ENCODE measurements at regions not wholly inside any gene's neighbourhood (a gene's known extent, or its start where the extent isn't known, plus 50 kb on each side); places are given as distances from the start of the nearest gene placed in this dataset.

DNA sequence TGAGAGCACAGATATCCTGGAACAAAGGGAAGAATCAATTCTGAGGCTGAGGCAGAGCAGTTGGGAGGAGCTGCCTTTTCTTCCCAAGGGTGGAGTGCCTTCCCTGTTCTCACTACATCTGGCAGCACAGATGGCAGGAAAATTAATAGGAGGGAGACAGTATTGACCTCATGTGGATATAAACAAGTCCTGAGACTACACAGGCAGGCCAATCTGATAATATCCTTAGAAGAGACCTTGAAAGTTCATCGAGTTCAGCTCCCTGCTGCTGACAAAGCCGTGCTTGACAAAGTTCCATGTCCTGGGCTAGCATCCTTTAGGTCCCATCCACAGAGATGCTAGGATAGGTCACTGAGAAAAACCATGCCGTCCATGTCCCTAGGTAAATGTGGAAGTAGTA is 1451.5 kb downstream of the EFNB2 start:
- no peak overlapping the region for H3K9ac ChIP-seq
- no peak overlapping the region for H3K4me2 ChIP-seq (ENCODE audit: unreplicated experiment)
- no peaks in the 10 kb centered on the region for H3F3A ChIP-seq (ENCODE audit: insufficient read depth)
- H2AFZ ChIP-seq = no peak overlapping the region
- H3K4me1 ChIP-seq (ENCODE audit: insufficient read depth) = no peaks in the 10 kb centered on the region
- WGBS, 2 experiments (ENCODE audit: low coverage in 1 of 2, low lambda C conversion rate in 2 of 2, missing lambda C conversion rate in 2 of 2) = 6% methylated on average over 3 of the region's 3 CpGs
- no peaks in the 10 kb centered on the region for H3K79me2 ChIP-seq (ENCODE audit: insufficient read depth)
- no peaks in the 10 kb centered on the region for H4K20me1 ChIP-seq (ENCODE audit: insufficient read depth)
- H3K9me3 ChIP-seq (ENCODE audit: low read depth) = no peaks in the 10 kb centered on the region
- no peak for DNase-seq
- H3K27ac ChIP-seq = no peak overlapping the region
- in situ Hi-C loops (cut with MboI) = no loop called here
- TF ChIP-seq EZH2 (IDR thresholded peaks at IDR 0.05; ENCODE audit: insufficient read depth, poor library complexity, severe bottlenecking) = no peak
- TF ChIP-seq EZH2phosphoT487 (IDR thresholded peaks at IDR 0.05; ENCODE audit: insufficient read depth, low read depth) = no peak
- no peak overlapping the region for H3K4me3 ChIP-seq
- H3K36me3 ChIP-seq (ENCODE audit: low read depth) = no peaks in the 10 kb centered on the region
- no peaks in the 10 kb centered on the region for H3K27me3 ChIP-seq (replicated peaks; ENCODE audit: insufficient read depth)
- H3K9me2 ChIP-seq (ENCODE audit: insufficient read depth) = no peaks in the 10 kb centered on the region

DNA sequence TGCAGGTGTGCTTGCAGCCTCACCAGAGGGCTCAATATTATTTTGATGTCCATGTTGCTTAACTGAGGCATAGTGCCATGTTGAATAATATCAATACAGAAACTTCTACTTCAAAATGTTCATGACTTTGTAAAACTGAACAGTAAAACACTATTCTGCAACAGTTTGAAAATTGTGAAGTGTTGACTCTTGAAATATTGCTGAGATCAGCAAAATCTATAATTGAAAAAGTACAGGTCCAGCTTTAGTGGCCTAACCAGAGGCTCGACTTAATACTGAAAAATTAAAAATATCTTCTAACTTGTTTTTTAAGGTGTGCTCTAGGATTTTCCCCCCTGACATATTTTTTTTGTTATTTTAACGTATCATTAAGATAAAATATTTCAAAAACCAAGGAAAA is 1460.7 kb downstream of the EFNB2 start:
- H3K27me3 ChIP-seq (replicated peaks; ENCODE audit: insufficient read depth) = no peaks in the 10 kb centered on the region
- H3K9ac ChIP-seq = no peak overlapping the region
- no peaks in the 10 kb centered on the region for H3K36me3 ChIP-seq (ENCODE audit: low read depth)
- 17 to 25% methylated on average over 2 of the region's 2 CpGs for WGBS, 2 experiments (ENCODE audit: low coverage in 1 of 2, low lambda C conversion rate in 2 of 2, missing lambda C conversion rate in 2 of 2)
- H3K4me2 ChIP-seq (ENCODE audit: unreplicated experiment) = no peak overlapping the region
- H2AFZ ChIP-seq = no peak overlapping the region
- no peak for DNase-seq
- H3F3A ChIP-seq (ENCODE audit: insufficient read depth) = no peaks in the 10 kb centered on the region
- H3K4me1 ChIP-seq (ENCODE audit: insufficient read depth) = no peaks in the 10 kb centered on the region
- no peaks in the 10 kb centered on the region for H3K79me2 ChIP-seq (ENCODE audit: insufficient read depth)
- H3K9me2 ChIP-seq (ENCODE audit: insufficient read depth) = no peaks in the 10 kb centered on the region
- H3K9me3 ChIP-seq (ENCODE audit: low read depth) = no peaks in the 10 kb centered on the region
- no peak overlapping the region for H3K27ac ChIP-seq
- in situ Hi-C loops (cut with MboI) = no loop called here
- H4K20me1 ChIP-seq (ENCODE audit: insufficient read depth) = no peaks in the 10 kb centered on the region
- no peak overlapping the region for H3K4me3 ChIP-seq
- TF ChIP-seq EZH2 (IDR thresholded peaks at IDR 0.05; ENCODE audit: insufficient read depth, poor library complexity, severe bottlenecking) = no peak
- no peak for TF ChIP-seq EZH2phosphoT487 (IDR thresholded peaks at IDR 0.05; ENCODE audit: insufficient read depth, low read depth)

DNA sequence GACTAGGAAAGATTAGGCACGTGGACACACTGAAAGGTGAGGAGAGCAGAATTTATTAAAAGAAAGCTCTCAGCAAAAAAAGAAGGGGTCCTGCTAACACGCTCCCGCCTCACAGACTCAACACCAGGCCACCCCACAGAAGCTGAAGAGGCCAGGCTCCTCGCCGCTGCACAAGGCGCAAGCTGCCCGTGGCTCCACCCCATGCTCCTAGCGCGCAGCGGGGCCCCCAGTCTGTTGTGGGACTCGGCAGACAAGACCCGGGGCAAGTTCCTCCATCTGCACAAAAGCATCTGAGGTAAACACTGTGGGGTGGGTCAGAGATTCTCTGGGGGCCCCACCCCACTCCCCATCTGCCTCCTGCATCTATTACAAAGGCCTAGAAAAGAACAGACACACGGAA is 1462.4 kb downstream of the EFNB2 start:
- in situ Hi-C loops (cut with MboI) = no loop called here
- WGBS, 2 experiments (ENCODE audit: low coverage in 1 of 2, low lambda C conversion rate in 2 of 2, missing lambda C conversion rate in 2 of 2) = 56 to 65% methylated on average over 13 of the region's 13 CpGs

DNA sequence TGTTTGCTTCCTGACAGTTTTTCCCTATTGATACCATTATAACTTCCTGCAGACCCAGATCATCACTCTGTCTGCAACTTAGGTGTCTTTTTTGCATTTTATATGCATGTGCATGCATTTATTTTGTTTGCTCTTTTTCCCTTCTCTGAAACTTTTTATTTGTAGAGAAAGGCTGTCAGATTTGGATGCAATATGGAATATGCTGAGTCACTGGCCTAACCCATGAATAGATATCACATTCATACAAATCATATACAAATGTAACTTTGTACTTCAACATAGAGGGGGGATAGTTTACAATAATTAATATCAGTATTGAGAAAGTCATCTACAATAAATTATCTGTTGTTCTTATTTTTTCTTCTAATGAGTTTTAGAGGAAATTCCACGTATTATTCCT is 1465.0 kb downstream of the EFNB2 start:
- 0 to 13% methylated on average over 1 of the region's 1 CpG for WGBS, 2 experiments (ENCODE audit: low coverage in 1 of 2, low lambda C conversion rate in 2 of 2, missing lambda C conversion rate in 2 of 2)
- Histone ChIP-seq H3K79me2 (ENCODE audit: insufficient read depth) (no peaks in the 10 kb centered on the region), H3K4me3 (no peak overlapping the region), H3K27ac (no peak overlapping the region), H3K9me3 (ENCODE audit: low read depth) (no peaks in the 10 kb centered on the region), H2AFZ (no peak overlapping the region), H3K4me2 (ENCODE audit: unreplicated experiment) (no peak overlapping the region), H3K9ac (no peak overlapping the region), H4K20me1 (ENCODE audit: insufficient read depth) (no peaks in the 10 kb centered on the region), H3F3A (ENCODE audit: insufficient read depth) (no peaks in the 10 kb centered on the region), H3K9me2 (ENCODE audit: insufficient read depth) (no peaks in the 10 kb centered on the region), H3K36me3 (ENCODE audit: low read depth) (no peaks in the 10 kb centered on the region), H3K27me3 (replicated peaks; ENCODE audit: insufficient read depth) (no peaks in the 10 kb centered on the region), H3K4me1 (ENCODE audit: insufficient read depth) (no peaks in the 10 kb centered on the region)
- TF ChIP-seq EZH2phosphoT487 (IDR thresholded peaks at IDR 0.05; ENCODE audit: insufficient read depth, low read depth) = no peak
- TF ChIP-seq EZH2 (IDR thresholded peaks at IDR 0.05; ENCODE audit: insufficient read depth, poor library complexity, severe bottlenecking) = no peak
- in situ Hi-C loops (cut with MboI) = no loop called here
- DNase-seq = no peak

More for the DNA sequence above, 1462.4 kb downstream of the EFNB2 start:
- Histone ChIP-seq H3K4me3 (no peak overlapping the region), H3K4me1 (ENCODE audit: insufficient read depth) (no peaks in the 10 kb centered on the region), H3K27me3 (replicated peaks; ENCODE audit: insufficient read depth) (no peaks in the 10 kb centered on the region), H4K20me1 (ENCODE audit: insufficient read depth) (no peaks in the 10 kb centered on the region), H2AFZ (no peak overlapping the region), H3K27ac (no peak overlapping the region), H3K9me3 (ENCODE audit: low read depth) (no peaks in the 10 kb centered on the region), H3K79me2 (ENCODE audit: insufficient read depth) (no peaks in the 10 kb centered on the region), H3K9me2 (ENCODE audit: insufficient read depth) (no peaks in the 10 kb centered on the region), H3K9ac (no peak overlapping the region), H3K36me3 (ENCODE audit: low read depth) (no peaks in the 10 kb centered on the region), H3K4me2 (ENCODE audit: unreplicated experiment) (no peak overlapping the region), H3F3A (ENCODE audit: insufficient read depth) (no peaks in the 10 kb centered on the region)
- no peak for TF ChIP-seq EZH2 (IDR thresholded peaks at IDR 0.05; ENCODE audit: insufficient read depth, poor library complexity, severe bottlenecking)
- no peak for TF ChIP-seq EZH2phosphoT487 (IDR thresholded peaks at IDR 0.05; ENCODE audit: insufficient read depth, low read depth)
- no peak for DNase-seq

DNA sequence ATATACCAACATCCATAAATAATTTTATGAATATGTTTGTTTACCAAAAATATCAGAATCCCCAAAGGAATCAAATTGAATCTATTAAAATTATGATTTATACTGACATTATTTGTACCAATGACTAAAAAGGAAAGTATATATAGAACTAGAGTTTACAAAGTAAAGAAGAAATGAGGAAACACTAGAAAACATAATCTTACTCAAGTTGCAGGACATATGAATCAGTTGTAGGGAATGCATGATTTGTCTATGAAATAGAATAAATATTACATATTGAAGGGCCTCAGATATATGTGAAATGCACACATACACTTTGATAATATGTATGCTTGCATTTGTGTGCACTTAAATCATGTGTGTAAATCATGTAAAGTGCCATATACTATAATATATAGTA is 1466.4 kb downstream of the EFNB2 start:
- TF ChIP-seq EZH2 (IDR thresholded peaks at IDR 0.05; ENCODE audit: insufficient read depth, poor library complexity, severe bottlenecking) (no peak), EZH2phosphoT487 (IDR thresholded peaks at IDR 0.05; ENCODE audit: insufficient read depth, low read depth) (no peak)
- H3K79me2 ChIP-seq (ENCODE audit: insufficient read depth) = no peaks in the 10 kb centered on the region
- H2AFZ ChIP-seq = no peak overlapping the region
- H3K4me2 ChIP-seq (ENCODE audit: unreplicated experiment) = no peak overlapping the region
- in situ Hi-C loops (cut with MboI) = no loop called here
- no peak overlapping the region for H3K27ac ChIP-seq
- H3F3A ChIP-seq (ENCODE audit: insufficient read depth) = no peaks in the 10 kb centered on the region
- H3K4me1 ChIP-seq (ENCODE audit: insufficient read depth) = no peaks in the 10 kb centered on the region
- H3K9ac ChIP-seq = no peak overlapping the region
- no peak for DNase-seq
- H3K36me3 ChIP-seq (ENCODE audit: low read depth) = no peaks in the 10 kb centered on the region
- no peaks in the 10 kb centered on the region for H4K20me1 ChIP-seq (ENCODE audit: insufficient read depth)
- H3K27me3 ChIP-seq (replicated peaks; ENCODE audit: insufficient read depth) = no peaks in the 10 kb centered on the region
- no peak overlapping the region for H3K4me3 ChIP-seq
- H3K9me3 ChIP-seq (ENCODE audit: low read depth) = no peaks in the 10 kb centered on the region
- H3K9me2 ChIP-seq (ENCODE audit: insufficient read depth) = no peaks in the 10 kb centered on the region
